Epithelial cell of esophagus (primary cell): ENCODE measurements at regions not wholly inside any gene's neighbourhood (a gene's known extent, or its start where the extent isn't known, plus 50 kb on each side); places are given as distances from the start of the nearest gene placed in this dataset.
A peak's percentile ranks its signal among the peaks of the same experiment; 100 is the strongest.
"Not testable (repeated sequence)": the region's sequence is repeated elsewhere in the genome, so short reads cannot be mapped to it uniquely, and the experiment has no call there.

Source experiments
- DNase-seq: peaks from one replicate; pipeline ENCODE4 v3.0.0; 2010; ENCODE audit warnings: low read depth
- H3K4me3 ChIP-seq: 2 replicates; pipeline ENCODE4 v1.5.1; 2011; ENCODE audit warnings: mild to moderate bottlenecking, low read length, control low read depth
- TF ChIP-seq, protein P1 (sequence below): IDR thresholded peaks from 2 replicates; pipeline ENCODE4 v1.5.1; 2011; ENCODE audit warnings: low read depth, mild to moderate bottlenecking, low read length, control low read depth, inconsistent platforms; ENCODE audit not compliant: insufficient read depth; ENCODE audit errors: missing control alignments

DNA sequence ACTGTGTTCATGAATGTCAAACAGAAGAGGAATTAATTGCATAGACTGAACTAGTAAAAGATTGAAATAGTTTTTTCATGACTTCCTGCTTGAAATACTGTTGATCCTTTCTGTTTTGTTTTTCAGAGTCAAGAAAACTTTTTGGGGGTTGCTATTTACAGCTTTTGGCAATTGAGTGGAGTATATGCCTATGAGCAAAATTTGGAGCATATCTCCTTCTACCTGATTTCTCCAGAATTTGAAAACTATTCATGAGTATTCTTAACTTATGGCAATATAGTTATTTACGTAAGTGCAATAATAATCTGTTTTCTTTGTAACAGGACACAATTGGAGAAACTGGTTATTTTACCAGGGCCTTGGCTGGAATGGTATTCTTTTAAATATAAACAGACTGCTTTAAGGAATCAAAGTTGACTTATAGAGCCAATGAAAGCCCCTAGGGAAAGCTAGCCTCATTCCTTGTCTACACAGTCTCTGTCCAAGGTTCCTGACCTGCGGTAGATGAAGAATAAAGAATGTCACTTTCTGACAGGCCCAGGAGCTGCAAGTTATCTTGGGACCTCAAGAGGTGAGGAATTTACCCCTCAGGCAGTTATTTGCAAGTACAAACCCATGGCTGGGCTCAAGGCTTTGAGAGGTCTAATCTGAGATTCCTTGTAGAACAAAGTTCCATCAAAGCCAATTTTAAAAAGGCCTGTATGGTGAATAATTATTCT lies 193.5 kb upstream of the NDUFV2 start:
- H3K4me3 ChIP-seq = no peak overlapping the region
- TF ChIP-seq, protein P1, sequence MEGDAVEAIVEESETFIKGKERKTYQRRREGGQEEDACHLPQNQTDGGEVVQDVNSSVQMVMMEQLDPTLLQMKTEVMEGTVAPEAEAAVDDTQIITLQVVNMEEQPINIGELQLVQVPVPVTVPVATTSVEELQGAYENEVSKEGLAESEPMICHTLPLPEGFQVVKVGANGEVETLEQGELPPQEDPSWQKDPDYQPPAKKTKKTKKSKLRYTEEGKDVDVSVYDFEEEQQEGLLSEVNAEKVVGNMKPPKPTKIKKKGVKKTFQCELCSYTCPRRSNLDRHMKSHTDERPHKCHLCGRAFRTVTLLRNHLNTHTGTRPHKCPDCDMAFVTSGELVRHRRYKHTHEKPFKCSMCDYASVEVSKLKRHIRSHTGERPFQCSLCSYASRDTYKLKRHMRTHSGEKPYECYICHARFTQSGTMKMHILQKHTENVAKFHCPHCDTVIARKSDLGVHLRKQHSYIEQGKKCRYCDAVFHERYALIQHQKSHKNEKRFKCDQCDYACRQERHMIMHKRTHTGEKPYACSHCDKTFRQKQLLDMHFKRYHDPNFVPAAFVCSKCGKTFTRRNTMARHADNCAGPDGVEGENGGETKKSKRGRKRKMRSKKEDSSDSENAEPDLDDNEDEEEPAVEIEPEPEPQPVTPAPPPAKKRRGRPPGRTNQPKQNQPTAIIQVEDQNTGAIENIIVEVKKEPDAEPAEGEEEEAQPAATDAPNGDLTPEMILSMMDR = no peak

DNA sequence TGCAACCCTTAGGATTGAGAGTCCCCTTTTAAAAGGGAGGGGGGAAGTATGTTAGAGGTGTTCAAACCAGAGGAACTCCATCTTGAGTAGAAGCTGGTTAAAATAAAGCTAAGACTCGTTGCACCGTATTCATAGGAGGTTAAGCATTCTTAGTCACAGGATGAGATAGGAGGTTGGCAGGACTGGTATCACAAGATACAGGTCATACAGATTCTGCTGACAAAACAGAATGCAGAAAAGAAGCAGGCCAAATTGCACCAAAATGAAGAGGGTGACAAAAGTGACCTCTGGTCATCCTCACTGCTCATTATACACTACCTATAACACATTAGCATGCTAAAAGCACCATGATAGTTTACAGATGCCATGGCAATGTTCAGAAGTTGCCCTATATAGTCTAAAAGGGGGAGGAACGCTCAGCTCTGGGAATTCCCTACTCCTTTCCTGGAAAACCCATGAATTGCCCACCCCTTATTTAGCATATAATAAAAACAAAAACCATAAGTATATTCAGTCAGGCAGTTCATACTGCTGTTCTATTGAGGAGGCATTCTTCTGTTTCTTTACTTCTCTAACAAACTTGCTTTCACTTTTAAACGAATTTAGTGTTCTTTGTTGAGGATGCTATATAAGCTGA lies 192.2 kb upstream of the NDUFV2 start:
- TF ChIP-seq, protein P1 = no peak
- H3K4me3 ChIP-seq = no peak overlapping the region
- no peak for DNase-seq

More for the DNA sequence above, 193.5 kb upstream of the NDUFV2 start:
- no peak for DNase-seq

DNA sequence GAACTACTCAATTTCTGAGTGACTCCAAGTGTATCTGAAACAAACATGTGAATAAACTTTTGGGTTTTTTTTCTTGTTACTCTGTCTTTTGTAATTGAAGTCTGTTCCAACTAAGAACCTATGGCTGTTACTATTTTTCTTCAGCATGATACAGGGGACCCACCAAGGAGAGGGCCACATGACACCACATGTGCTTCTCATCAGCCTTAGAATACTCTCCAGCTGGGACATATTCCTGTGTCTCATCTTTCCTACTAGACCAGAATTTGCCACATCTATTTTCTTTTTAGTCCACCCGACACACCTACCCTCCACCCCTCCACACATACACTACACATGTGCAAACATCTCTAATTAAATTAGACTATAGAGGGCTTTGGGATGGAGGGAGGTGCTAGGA lies 191.7 kb upstream of the NDUFV2 start:
- no peak overlapping the region for H3K4me3 ChIP-seq
- TF ChIP-seq, protein P1 = no peak
- DNase-seq = no peak

DNA sequence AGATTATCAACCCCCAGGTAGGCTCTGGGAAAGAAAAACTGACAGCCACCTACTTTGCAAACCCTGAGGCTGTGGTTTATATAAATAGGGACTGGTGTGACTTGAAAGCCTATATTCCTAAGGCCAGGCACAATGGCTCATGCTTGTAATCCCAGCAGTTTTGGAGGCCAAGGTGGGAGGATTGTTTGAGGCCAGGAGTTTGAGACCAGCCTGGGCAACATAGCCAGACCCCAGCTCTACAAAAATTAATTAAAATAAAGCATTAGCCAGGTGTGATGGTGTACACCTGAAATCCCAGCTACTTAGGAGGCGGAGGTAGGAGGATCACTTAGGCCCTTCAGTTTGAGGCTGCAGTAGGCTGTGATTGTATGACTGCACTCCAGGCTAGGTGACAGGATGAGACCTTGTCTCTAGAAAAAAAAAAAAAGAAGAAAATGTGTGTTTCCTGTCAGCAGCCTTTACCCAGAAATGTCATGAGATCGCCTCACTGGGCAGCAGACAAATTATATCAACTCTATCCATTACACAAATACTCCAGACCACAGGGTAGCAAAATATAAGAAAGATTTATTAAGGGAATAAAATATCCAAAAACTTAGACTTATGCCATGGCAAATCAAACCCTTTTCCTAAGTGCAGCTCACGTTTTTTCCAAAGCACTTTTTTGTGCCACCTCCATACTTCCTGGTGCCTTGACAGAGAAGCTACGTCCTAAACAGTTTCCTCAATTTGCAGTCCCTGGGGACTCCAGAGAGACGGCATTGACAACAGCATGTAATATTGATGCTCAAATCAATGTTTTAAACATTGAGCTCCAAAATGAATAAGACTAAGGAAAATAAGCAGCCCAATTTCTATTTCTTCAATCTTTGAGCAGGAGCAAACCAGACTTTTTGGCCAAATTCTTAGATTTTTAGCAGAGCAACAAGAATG lies 190.8 kb upstream of the NDUFV2 start:
- TF ChIP-seq, protein P1 = no peak
- no peak for DNase-seq
- H3K4me3 ChIP-seq = no peak overlapping the region

DNA sequence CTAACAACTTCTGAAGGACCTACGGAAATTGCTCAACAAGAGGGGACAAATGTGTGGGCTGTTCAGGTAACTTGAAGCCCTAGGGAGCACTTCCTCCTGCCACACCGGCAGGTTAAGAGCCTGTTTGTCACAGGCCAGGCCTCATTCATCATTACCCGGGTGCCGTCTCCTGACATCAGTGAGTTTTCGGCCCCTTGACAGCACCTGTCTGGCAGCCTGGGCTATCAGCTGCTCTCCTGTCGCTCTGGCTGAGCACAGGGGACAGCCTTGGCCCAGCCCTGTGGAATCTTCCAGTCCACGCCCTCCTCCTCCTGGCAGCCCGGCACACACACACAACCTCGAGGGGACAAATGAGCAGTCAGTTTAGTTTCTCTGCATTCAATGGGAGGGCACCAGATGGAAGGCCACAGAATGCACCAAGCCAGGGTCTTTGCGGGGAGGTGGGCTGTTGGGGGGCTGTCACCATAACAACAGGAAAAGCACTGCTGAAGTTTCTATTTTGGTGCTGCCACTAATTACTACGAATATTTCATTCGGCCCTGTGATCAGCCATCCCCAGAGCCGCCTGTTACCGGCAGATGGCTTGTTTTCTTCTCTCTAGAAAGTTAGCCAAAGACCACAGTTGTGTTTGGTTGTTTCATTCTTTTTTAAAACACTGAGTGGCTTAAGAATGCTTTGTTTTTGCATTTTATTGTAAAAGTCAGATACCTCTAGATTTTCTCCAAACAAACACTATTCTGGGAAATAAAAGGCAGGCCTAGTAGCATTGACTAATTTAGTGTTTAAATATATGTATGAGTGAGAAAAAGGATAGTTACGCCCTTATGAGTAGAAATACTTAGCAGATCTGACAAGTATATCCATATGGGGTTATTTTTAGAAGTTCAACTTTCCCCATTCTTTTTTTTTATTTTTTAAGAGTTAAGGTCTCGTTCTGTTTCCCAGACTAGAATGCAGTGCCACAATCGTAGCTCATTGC lies 189.9 kb upstream of the NDUFV2 start:
- TF ChIP-seq, protein P1 = peak; percentile 17
- DNase-seq = peak; percentile 37
- no peak overlapping the region for H3K4me3 ChIP-seq

DNA sequence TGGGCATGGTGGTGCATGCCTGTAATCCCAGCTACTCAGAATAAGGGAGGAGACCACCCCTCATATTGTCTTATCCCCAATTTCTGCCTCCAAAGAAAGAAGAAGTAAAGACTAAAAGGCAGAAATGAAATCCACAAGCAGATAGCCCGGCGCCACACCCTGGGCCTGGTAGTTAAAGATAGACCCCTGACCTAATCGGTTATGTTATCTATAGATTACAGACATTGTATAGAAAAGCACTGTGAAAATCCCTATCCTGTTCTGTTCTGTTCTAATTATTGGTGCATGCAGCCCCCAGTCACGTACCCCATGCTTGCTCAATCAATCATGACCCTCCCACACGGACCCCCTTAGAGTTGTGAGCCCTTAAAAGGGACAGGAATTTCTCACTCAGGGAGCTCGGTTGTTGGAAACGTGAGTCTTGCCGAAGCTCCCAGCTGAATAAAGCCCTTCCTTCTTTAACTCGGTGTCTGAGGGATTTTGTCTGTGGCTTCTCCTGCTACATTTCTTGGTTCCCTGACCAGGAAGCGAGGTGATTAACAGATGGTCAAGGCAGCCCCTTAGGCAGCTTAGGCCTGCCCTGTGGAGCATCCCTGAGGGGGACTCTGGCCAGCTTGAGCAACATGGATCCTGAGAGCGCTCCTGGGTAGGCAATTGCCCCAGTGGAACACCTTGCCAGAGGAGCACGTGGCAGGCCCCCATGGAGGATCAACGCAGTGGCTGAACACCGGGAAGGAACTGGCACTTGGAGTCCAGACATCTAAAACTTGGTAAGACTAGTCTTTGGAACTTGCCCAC lies 188.7 kb upstream of the NDUFV2 start:
- DNase-seq, H3K4me3 ChIP-seq: not testable (repeated sequence)

DNA sequence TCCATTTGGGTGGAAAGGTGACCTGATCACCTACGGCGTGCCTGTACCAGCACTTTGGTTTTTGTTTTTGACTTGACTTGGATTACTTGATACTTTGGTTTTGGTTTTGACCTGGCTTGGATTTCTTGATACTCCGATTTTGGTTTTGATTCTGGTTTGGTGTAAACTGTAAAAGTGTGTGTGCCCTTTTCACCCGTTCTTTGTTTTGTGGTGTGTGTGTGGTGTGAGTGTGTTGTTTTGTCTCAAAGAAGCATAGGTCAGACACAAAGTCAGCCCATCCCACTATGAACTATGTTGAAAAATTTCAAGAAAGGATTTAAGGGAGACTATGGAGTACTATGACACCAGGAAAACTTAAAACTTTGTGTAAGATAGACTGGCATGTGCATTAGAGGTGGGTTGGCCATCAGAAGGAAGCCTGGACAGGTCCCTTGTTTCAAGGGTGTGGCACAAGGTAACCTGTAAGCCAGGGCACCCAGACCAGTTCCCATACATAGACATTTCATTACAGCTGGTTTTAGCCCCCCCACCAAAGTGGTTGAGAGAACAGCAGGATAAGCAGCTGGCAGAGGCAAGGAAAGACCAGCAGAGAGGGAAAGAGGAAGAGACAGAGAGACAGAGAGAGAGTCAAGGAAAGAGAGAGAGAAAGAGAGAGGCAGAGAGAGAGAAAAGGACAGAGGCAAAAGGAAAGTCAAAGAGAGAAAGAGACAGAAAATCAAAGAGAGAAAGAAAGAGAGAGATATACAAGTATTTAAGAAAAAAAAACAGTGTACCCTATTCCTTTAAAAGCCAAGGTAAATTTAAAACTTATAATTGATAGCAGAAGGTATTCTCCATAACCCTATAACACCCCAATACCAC lies 187.9 kb upstream of the NDUFV2 start:
- not testable (repeated sequence) for DNase-seq, H3K4me3 ChIP-seq
